Amygdala (tissue), 56 donors: ENCODE measurements at regions not wholly inside any gene's neighbourhood (a gene's known extent, or its start where the extent isn't known, plus 50 kb on each side); places are given as distances from the start of the nearest gene placed in this dataset.
"Not testable (repeated sequence)": the region's sequence is repeated elsewhere in the genome, so short reads cannot be mapped to it uniquely, and the experiment has no call there.

ENCODE experiments used
- DNase-seq, 56 donors: peaks; one replicate each; lab custom pipeline; 2025; lab: John Stamatoyannopoulos, UW

DNA sequence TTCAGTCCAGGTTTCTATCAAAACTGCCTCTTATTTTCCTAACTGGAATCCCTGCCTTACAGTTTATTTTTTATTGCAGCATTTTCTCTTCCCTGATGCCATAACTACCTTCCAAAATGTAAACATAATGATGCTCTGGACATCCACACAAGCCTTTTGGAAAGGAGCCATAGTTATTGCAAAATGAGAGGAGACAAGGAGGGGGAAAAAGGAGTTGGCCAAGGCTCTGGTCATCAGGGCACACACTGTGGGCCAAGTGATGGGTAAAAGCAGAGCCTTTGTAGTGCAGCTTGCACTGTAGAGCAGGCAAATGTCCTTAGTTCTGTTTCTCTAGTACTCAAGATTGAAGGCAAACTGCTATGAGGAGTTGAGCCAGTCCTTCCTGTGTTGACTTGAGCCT is 289.3 kb upstream of the MTPN start:
- DNase-seq = no peak

DNA sequence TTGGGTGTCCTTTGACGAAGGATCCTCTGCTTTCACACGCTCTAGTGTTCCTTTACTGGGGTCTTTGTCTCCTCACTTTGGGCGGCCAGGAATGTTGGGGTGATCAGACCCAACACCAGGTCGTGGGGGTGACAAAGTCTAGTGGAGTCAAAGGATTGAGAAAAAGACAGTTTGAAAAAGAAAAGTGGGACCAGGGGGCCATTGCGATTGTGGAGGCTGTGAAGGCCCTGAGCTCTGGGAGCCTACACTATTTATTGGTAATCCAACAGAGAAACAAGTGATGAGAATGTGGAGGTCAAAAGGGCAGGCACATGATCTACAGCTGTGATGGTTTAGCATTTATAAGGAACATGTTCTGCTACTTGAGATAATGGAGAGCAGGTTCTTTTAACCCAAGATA is 287.1 kb upstream of the MTPN start:
- DNase-seq = not testable (repeated sequence)

DNA sequence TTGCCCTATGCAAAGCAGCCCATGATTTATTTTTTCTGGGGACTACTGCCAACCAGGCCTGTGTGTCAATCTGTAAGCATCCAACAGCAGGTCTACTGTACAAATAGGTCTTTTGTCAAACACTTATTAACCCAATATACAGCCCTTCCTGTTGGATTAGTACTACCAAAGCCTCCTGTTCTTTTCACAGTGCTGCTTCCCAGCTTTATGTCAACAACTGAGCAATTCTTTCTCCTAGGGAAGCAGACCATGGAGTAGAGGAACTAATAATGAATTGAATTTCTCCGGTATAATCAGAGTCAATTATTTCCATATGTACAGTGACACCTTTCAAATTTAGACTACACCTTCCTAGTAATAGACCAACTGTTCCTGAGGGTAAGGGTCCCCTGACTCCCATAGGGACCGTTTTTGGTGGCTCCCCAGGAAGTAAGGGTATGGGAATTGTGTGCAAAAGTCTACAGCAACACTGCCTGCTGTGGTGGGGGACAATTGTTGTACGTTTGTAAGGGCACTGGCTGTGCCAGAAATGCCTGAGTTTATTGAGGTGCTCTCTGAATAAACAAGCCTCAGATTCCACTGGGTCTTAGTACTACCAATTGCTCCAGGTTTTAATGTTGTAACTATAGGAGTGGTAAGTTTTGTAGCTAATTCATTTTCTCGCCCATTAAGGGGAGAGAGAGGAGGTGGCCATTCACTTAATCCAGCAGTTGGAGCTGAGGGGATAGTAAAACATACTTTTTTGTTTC is 286.1 kb upstream of the MTPN start:
- not testable (repeated sequence) for DNase-seq

DNA sequence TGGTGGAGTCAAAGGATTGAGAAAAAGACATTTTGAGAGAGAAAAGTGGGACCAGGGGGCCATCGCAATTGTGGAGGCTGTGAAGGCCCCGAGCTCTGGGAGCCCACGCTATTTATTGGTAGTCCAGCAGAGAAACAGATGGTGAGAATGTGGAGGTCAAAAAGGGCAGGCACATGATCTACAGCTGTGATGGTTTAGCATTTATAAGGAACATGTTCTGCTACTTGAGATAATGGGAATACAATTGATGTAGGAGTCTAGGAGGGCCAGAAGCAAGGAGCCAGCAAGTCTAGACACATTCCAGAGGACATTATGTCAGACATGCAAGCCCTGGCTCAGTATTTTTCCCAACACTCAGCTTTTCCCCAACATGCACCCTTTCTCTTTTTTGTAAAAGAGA is 283.4 kb upstream of the MTPN start:
- DNase-seq = not testable (repeated sequence)

DNA sequence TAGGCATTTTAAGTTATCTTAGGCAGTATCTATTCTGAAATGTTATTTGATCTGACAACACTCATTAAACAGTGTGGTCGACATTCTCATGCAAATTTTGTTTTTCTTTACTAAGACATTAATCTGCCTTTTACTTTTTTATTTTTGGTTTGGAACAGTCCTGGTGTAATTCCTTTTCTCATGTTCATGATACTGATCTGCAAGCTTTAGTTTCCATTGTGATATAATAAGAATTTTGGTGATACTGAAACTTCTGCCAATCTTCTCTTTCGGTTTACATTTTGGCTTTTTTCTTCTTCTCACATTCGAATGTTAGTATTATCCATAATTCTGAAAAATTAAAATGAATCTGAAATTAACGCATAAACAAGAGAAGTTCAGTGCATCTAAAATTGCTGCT is 281.9 kb upstream of the MTPN start:
- DNase-seq = no peak

DNA sequence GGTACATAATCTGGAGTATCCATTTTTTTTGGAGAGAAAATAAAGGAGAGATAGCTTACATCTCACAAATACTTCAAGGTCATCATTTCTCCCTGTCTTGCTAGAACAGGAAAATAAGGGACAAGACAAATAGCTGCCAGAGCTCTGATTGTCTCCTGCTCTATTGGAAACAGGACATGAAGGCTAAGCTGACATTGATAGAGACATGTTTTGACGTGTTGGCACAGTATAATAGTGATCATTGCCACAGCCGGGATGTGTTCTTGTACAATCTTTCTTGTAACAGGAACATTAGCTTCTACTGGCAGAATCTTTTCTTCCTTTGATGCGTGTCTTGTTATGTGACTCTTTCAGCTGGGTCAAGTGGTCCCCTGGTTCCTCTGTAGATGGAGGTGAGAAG is 279.3 kb upstream of the MTPN start:
- DNase-seq = no peak

DNA sequence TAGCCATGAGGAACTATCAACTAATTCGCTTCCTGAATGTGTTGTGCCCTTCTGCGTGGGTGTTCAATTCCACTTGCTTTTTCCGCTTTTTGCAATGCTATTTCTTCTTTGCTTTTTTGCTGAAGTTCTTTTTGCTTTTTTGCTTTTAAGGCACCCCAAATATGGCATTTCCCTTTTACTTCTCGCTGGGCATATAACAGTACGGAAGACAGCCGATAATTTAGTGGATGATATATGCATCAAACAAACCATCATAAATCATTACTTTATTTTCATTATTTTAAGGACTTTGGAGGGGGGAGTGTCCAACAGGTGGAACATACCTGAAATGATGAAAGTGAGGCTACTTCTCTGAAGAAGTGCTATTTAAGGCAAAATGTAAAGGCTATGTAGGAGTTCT is 277.0 kb upstream of the MTPN start:
- DNase-seq = no peak

DNA sequence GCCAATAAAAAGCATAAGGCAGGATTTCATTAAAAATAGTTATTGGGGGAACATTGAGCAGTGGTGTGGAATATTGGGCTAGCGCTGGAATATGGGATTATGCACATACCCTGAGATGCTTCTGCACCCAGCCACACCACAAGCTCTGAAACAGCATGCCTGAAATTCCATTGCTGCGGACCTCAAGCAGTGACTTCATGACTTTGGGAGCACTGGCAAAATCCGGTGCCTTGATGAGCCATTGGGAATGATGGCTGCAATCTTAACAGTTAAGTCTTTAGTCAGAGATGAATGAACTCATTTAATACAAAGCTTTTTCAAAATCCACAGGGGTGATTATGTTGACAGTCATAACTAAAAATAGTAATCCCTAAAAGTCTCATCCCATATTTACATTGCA is 274.7 kb upstream of the MTPN start:
- no peak for DNase-seq

DNA sequence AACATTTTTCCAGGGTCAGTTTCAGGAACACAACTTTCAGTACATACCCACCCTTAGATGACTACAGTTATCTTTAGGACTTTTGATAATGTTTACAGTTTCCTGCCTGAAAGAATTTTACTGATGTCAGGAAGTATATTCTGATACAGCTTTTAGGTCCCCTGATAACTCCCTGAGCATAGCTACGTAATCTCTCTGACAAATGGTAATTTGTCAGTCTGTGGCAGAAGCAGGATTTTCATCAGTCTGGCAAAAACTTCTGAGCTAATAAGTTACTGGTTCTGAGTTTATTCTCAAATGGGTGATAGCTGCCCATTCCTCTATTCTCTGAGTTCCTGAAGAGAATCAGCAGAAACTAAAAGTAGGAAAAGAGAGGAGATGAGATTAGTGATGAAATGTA is 270.1 kb upstream of the MTPN start:
- DNase-seq = no peak

DNA sequence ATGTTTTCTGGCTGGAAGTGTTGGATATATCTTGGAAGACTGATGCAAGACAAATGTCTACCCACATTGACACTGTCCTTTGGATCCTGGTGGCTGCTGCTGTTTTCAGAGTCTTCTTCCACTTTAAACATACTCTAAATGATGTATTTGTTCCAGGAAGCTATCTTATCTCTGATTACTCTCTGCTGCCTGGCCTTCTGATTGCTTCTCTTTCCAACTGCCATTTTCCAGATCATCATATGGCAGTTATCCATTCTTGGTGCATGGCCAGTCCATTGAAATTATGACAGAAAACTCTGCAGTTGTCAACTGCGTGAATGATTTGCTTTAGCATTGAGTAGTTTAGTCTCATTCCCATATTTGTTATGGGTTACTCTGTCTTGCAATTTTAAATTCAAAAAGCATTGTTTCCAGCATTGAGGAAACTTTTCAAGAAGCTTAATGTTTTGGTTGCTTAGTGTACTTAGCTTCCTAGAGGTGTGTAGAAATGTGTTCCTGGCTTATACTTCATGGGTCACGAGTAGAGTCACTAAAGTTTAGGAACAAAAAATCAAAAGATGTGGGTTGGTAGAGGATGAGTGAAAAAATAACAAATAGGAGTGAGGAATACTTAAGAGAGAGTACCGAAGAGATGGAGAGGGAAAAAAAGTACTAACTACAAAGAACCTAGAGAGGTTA is 268.3 kb upstream of the MTPN start:
- DNase-seq = no peak

DNA sequence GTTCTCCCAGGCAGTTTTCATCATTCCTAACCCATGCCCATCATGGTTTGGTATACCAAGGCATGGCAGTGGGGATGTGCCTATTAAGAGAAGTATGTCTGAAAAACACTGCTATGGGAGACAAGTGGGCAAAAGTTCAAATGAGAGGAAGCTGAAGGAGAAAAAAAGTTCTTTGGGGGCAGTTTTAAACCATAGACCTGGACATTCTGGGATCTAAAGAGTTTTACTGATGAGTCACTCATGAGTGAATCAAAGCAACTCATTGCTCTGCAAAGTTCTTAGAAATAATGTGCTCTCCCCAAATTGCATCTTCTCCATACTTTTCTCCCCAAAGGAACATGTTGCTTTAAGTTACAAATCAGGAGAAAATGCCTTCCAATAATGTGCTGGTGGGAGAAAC is 256.9 kb upstream of the MTPN start:
- DNase-seq = no peak

DNA sequence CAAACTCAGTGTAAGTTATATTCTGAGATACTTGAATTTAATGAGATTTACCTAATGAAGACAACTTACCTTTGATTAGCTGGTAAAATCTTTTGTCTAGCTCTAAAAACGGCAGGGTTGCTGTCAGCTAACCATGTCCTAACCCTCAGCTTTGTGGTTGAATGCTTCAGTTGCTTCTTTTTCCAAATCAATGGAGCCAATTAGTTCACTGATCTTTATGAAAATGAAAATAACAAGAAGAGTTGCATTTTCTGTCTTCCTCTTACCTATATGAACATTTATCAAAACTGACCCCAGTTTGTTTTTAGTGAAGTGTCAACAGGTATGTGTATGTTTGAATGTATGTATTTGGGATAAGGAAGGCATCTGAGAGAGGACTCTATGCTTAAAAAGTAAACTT is 253.1 kb upstream of the MTPN start:
- DNase-seq = no peak

DNA sequence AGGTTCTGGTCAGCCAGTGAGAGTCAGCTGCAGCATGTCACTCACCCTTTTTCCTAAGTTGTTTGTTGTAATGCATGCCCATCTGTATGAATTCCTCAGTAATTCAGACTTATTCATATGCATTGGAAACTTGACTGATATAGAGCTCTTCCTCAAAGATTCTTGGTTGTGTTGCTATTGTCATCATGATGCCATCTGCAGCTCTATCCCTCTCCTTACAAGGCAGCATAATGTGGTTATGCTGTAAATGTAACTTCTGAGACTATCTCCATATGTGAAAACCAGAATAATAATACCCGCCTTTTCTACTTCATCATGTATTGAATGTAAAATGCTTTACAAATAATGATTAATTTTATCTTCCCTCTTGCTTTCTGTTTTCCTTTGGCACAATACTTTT is 252.6 kb upstream of the MTPN start:
- DNase-seq = no peak

DNA sequence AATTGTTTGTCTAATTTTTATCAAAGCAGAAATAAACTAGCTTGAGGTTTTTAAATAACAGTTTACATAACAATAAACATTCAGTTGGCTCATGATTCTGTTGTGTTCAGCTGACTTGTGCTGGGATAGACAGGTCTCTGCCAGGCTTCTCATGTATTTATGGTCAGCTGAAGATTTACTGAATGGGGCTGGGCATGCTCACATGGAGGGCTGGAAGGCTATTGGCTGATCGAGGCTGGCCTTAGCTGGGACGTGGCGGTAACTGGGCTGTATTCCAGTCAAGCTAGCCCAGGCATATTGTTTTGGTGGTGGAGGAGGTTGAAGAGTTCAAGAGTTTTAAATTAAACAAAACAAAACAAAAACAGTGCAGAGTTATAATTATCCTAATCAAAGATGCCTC is 251.0 kb upstream of the MTPN start:
- no peak for DNase-seq

DNA sequence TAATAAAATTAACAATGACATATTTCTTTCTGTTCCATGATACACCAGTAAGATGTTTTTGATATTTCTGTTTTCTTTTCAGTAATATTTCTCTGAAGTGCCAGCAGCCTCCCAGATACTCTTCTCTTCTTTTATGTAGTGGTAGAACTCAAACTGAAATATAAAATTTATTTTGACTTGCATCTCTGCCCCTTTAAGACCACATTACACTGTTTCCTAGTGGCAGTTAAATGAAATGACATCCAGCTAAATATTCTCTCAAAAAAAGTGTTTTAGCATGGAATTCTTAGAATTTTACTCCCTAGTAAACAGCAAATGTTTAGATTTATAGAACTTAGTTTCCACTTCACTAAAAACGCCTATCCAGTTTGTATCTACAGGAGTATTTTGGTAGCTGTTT is 237.2 kb upstream of the MTPN start:
- DNase-seq = no peak

DNA sequence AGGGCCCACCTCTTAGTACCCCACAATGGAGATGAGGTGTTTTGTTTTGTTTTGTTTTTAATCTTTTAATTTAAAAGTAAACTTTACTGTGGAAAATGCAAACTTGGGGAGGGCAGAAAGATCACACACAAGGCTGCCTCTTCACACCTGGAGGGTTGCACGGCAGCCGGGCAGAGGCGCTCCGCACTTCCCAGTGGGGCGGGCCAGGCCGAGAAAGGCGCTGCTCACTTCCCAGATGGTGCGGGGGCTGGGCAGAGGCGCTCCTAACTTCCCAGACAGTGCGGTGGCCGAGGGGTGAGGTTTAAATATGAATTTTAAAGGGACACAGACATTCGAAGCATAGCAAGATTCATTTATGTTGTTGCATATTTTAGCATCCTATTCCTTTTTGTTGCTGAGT is 235.9 kb upstream of the MTPN start:
- no peak for DNase-seq

DNA sequence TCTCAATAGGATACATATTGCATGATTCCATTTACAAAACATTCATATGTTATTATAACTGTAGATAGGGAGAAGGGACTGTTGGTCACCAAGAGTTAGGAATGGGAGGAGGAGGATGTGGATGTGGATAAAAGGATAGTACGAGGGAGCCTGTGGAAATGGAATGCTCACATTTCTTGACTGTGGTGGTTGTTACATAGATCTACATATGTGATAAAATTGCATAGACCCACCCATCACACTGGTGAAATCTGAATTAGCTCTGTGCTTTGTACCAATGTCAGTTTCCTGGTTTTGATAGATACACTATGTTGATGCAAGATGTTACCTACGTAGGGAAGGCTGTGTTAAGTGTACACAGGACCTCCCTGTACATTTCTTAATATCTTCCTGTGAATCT is 233.5 kb upstream of the MTPN start:
- no peak for DNase-seq

DNA sequence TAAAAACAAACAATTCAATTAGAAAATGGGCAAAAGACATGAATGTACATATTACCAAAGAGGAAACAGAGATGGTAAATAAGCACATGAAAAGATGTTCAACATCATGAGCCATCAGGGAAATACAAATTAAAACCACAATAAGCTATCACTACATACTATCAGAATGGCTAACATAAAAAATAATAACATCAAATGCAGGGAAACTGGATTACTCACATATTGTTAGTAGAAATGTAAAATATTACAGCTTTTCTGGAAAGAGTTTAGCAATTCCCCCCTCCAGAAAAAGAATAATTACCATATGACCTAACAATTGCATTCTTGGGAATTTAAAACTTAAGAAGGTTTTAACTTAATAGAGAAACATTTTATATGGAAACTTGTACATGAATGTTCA is 232.9 kb upstream of the MTPN start:
- DNase-seq = no peak

DNA sequence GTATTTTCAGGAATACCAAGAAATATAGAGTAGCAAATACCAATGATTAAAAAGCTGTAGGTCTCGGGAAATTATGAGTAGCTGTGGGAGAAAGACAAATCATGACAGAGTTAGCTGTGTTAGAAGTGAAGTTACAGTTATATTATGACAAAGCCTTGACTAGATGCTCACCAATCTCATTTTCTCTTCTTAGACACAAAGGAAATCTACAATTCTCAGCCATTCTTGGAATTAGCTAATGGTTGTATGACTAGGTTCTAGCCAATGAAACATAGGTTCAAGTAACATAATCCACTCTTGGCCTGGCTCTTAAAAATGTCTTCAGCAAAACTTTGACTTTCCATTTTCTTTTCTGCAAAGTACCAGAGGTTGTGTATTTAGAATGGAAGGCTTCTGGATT is 228.8 kb upstream of the MTPN start:
- no peak for DNase-seq

DNA sequence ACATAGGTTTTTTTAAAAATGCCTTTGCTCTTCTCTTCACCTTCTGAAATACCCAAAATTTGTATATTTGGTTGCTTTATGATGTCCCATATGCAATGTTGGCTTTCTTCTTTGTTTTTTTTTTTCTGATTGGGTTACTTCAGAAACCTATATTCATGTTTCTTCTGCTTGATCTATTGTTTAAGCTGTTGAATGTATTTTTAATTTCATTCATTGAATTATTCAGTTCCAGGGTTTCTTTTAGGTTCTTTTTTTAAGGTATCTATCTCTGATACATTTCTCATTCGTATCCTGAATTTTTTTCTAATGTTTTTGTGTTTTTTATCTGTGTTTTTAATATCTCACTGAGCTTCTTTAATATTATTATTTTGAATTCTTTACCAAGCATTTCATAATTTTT is 221.0 kb upstream of the MTPN start:
- no peak for DNase-seq

DNA sequence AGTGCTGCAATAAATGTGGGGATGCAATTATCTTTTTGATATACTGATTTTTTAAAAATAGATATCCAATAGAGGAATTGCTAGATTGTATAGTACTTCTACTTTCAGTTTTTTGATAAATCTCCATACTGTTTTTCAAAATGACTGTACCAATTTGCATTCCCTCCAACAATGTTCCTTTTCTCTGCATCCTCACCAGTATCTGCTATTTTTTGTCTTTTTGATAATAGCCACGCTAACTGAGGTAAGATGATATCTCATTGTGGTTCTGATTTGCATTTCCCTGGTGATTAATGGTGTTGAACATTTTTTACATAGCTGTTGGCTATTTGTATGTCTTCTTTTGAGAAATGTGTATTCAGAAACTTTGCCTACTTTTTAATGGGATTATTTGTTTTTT is 217.7 kb upstream of the MTPN start:
- DNase-seq = no peak

DNA sequence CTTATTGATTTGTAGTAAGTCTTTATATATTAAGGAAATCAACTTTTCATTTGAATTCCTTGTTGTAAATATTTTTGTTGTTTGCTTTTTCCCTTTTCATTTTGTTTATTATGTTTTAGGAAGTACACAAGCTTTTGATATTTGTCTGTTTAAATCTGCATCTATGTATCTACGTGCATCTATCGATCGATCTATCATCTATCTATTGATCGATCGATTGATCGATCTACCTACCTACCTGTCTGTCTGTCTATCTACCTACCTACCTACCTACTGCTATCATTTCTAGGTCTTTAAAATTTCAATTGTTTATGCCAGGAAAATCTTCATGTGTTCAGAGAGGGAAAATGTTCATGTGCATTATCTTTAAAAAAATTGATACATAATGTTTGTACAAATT is 216.8 kb upstream of the MTPN start:
- DNase-seq = no peak
